ENCODE measurements at regions not wholly inside any gene's neighbourhood (a gene's known extent, or its start where the extent isn't known, plus 50 kb on each side); places are given as distances from the start of the nearest gene placed in this dataset.
"Not testable (repeated sequence)": the region's sequence is repeated elsewhere in the genome, so short reads cannot be mapped to it uniquely, and the experiment has no call there.

GRCh38 chr17:36852478-36852877 is 84.8 kb upstream of the LHX1 start:
- not testable (repeated sequence) for TF ChIP-seq EZH2 (IDR thresholded peaks at IDR 0.05); MAX (IDR thresholded peaks at IDR 0.05); ZNF274 (IDR thresholded peaks at IDR 0.05; ENCODE audit: low read depth, low read length); EZH2phosphoT487 (IDR thresholded peaks at IDR 0.05; ENCODE audit: borderline replicate concordance); YY1 (IDR thresholded peaks at IDR 0.05; ENCODE audit: extremely low read depth, insufficient replicate concordance, low read depth, low read length); SP1 (IDR thresholded peaks at IDR 0.05; ENCODE audit: low read depth); ATF3 (IDR thresholded peaks at IDR 0.05); SRF (IDR thresholded peaks at IDR 0.05; ENCODE audit: low read depth); TCF7L2 (IDR thresholded peaks at IDR 0.05; ENCODE audit: borderline replicate concordance, extremely low read depth, insufficient read depth, insufficient read length); ELF1 (IDR thresholded peaks at IDR 0.05; ENCODE audit: borderline replicate concordance, low read depth); POLR2A (IDR thresholded peaks at IDR 0.05; ENCODE audit: borderline replicate concordance, extremely low read depth, insufficient read depth, insufficient read length)
- TF ChIP-seq, protein P1, sequence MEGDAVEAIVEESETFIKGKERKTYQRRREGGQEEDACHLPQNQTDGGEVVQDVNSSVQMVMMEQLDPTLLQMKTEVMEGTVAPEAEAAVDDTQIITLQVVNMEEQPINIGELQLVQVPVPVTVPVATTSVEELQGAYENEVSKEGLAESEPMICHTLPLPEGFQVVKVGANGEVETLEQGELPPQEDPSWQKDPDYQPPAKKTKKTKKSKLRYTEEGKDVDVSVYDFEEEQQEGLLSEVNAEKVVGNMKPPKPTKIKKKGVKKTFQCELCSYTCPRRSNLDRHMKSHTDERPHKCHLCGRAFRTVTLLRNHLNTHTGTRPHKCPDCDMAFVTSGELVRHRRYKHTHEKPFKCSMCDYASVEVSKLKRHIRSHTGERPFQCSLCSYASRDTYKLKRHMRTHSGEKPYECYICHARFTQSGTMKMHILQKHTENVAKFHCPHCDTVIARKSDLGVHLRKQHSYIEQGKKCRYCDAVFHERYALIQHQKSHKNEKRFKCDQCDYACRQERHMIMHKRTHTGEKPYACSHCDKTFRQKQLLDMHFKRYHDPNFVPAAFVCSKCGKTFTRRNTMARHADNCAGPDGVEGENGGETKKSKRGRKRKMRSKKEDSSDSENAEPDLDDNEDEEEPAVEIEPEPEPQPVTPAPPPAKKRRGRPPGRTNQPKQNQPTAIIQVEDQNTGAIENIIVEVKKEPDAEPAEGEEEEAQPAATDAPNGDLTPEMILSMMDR (IDR thresholded peaks at IDR 0.05 in 2 of 3, conservative IDR thresholded peaks at IDR 0.05 in 1 of 3; ENCODE audit: borderline replicate concordance in 1 of 3, insufficient read depth in 1 of 3, low read depth in 2 of 3, low read length in 2 of 3) = not testable (repeated sequence)
